HG03565 (cell line): ENCODE measurements at regions not wholly inside any gene's neighbourhood (a gene's known extent, or its start where the extent isn't known, plus 50 kb on each side); places are given as distances from the start of the nearest gene placed in this dataset.

Experiments
- ATAC-seq: cut with Tn5 transposase; IDR thresholded peaks from one replicate; pipeline ENCODE4 v1.9.1; 2021; ENCODE audit warnings: mild to moderate bottlenecking, moderate library complexity; ENCODE audit not compliant: unreplicated experiment

GRCh38 chr18:25455159-25455558 is 103.2 kb upstream of the ZNF521 start:
- no peak for ATAC-seq

- ATAC-seq: no peak
Observed at GRCh38 chr18:25454730-25455129, 102.8 kb upstream of the ZNF521 start.

GRCh38 chr18:25454270-25454659 is 102.3 kb upstream of the ZNF521 start:
- ATAC-seq: no peak

- ATAC-seq: no peak
Observed at GRCh38 chr18:25453556-25454269, 101.7 kb upstream of the ZNF521 start.

GRCh38 chr18:25451077-25451658 is 99.2 kb upstream of the ZNF521 start:
- ATAC-seq: no peak

GRCh38 chr18:25449046-25449445 is 97.1 kb upstream of the ZNF521 start:
- no peak for ATAC-seq

- no peak for ATAC-seq
Observed at GRCh38 chr18:25446972-25447371, 95.0 kb upstream of the ZNF521 start.

GRCh38 chr18:25445430-25445829 is 93.5 kb upstream of the ZNF521 start:
- ATAC-seq: no peak

- ATAC-seq: no peak
Observed at GRCh38 chr18:25443776-25444175, 91.8 kb upstream of the ZNF521 start.

- no peak for ATAC-seq
Observed at GRCh38 chr18:25435149-25435782, 83.3 kb upstream of the ZNF521 start.

- no peak for ATAC-seq
Observed at GRCh38 chr18:25434745-25435144, 82.8 kb upstream of the ZNF521 start.

GRCh38 chr18:25433590-25433989 is 81.6 kb upstream of the ZNF521 start:
- no peak for ATAC-seq

- no peak for ATAC-seq
Observed at GRCh38 chr18:25425024-25425423, 73.1 kb upstream of the ZNF521 start.

- ATAC-seq: no peak
Observed at GRCh38 chr18:25423760-25424159, 71.8 kb upstream of the ZNF521 start.

- ATAC-seq: no peak
Observed at GRCh38 chr18:25423267-25423666, 71.3 kb upstream of the ZNF521 start.

GRCh38 chr18:25422230-25422629 is 70.3 kb upstream of the ZNF521 start:
- no peak for ATAC-seq

- no peak for ATAC-seq
Observed at GRCh38 chr18:25420077-25420825, 68.3 kb upstream of the ZNF521 start.

GRCh38 chr18:25416374-25416773 is 64.4 kb upstream of the ZNF521 start:
- no peak for ATAC-seq

GRCh38 chr18:25409971-25410370 is 58.0 kb upstream of the ZNF521 start:
- no peak for ATAC-seq

GRCh38 chr18:25408293-25408692 is 56.3 kb upstream of the ZNF521 start:
- no peak for ATAC-seq
